AML-193 (cell line): ENCODE measurements at regions not wholly inside any gene's neighbourhood (a gene's known extent, or its start where the extent isn't known, plus 50 kb on each side); places are given as distances from the start of the nearest gene placed in this dataset.
"Not testable (repeated sequence)": the region's sequence is repeated elsewhere in the genome, so short reads cannot be mapped to it uniquely, and the experiment has no call there.

Experiments used
- DNase-seq, 2 experiments: peaks; one replicate each; lab custom pipeline; 2025; lab: John Stamatoyannopoulos, UW

- no peak for DNase-seq
These were observed 788.7 kb upstream of the CHORDC1 start for GRCh38 chr11:91011503-91011902.

- DNase-seq, result no peak
These were observed 782.6 kb upstream of the CHORDC1 start for GRCh38 chr11:91005458-91005857.

- DNase-seq, result no peak
These were observed 774.4 kb upstream of the CHORDC1 start for GRCh38 chr11:90997241-90997640.

- DNase-seq, result not testable (repeated sequence)
These were observed 749.3 kb upstream of the CHORDC1 start for GRCh38 chr11:90972159-90972558.

- DNase-seq, result no peak
These were observed 725.1 kb upstream of the CHORDC1 start for GRCh38 chr11:90947930-90948329.

GRCh38 chr11:90930252-90930651 is 707.4 kb upstream of the CHORDC1 start:
- DNase-seq, result no peak

GRCh38 chr11:90919332-90919731 is 696.5 kb upstream of the CHORDC1 start:
- peak; percentile 5 to 6 for DNase-seq

GRCh38 chr11:90916706-90917105 is 693.9 kb upstream of the CHORDC1 start:
- DNase-seq, result no peak

GRCh38 chr11:90913131-90913668 is 690.4 kb upstream of the CHORDC1 start:
- no peak for DNase-seq

GRCh38 chr11:90912631-90913030 is 689.8 kb upstream of the CHORDC1 start:
- DNase-seq, result no peak

- DNase-seq, result no peak
These were observed 688.3 kb upstream of the CHORDC1 start for GRCh38 chr11:90911192-90911591.

GRCh38 chr11:90908074-90908473 is 685.2 kb upstream of the CHORDC1 start:
- DNase-seq, result no peak

- no peak for DNase-seq
These were observed 673.0 kb upstream of the CHORDC1 start for GRCh38 chr11:90895850-90896249.

- no peak for DNase-seq
These were observed 667.5 kb upstream of the CHORDC1 start for GRCh38 chr11:90890347-90890746.

GRCh38 chr11:90884181-90884580 is 661.3 kb upstream of the CHORDC1 start:
- DNase-seq, result no peak

GRCh38 chr11:90874986-90875385 is 652.1 kb upstream of the CHORDC1 start:
- DNase-seq, result no peak

GRCh38 chr11:90874281-90874680 is 651.4 kb upstream of the CHORDC1 start:
- no peak for DNase-seq

- DNase-seq, result no peak
These were observed 644.6 kb upstream of the CHORDC1 start for GRCh38 chr11:90867416-90867815.

- DNase-seq, result no peak
These were observed 633.9 kb upstream of the CHORDC1 start for GRCh38 chr11:90856790-90857189.

GRCh38 chr11:90855531-90855930 is 632.7 kb upstream of the CHORDC1 start:
- DNase-seq, result no peak

- no peak for DNase-seq
These were observed 628.3 kb upstream of the CHORDC1 start for GRCh38 chr11:90851196-90851595.

GRCh38 chr11:90849312-90849711 is 626.5 kb upstream of the CHORDC1 start:
- peak; percentile 12 to 15 for DNase-seq

GRCh38 chr11:90847268-90847886 is 624.5 kb upstream of the CHORDC1 start:
- DNase-seq, result no peak

GRCh38 chr11:90846628-90847027 is 623.8 kb upstream of the CHORDC1 start:
- DNase-seq, result no peak
